Brain microvascular endothelial cell (primary cell): ENCODE measurements at regions not wholly inside any gene's neighbourhood (a gene's known extent, or its start where the extent isn't known, plus 50 kb on each side); places are given as distances from the start of the nearest gene placed in this dataset.
A peak's percentile ranks its signal among the peaks of the same experiment; 100 is the strongest.

Experiments
- DNase-seq: peaks from one replicate; pipeline ENCODE4 v3.0.0-alpha.2; 2020
- H3K27ac ChIP-seq: fragments of 250-450 bp; sonication (Bioruptor Pico); 2 replicates; pipeline ENCODE4 v1.5.1; 2020; ENCODE audit warnings: mild to moderate bottlenecking, moderate library complexity
- H3K27me3 ChIP-seq: fragments of 250-450 bp; sonication (Bioruptor Pico); replicated peaks from 2 replicates; pipeline ENCODE4 v1.5.1; 2020; ENCODE audit warnings: mild to moderate bottlenecking
- H3K36me3 ChIP-seq: fragments of 250-450 bp; sonication (Bioruptor Pico); replicated peaks from 2 replicates; pipeline ENCODE4 v1.5.1; 2020; ENCODE audit warnings: mild to moderate bottlenecking
- H3K4me3 ChIP-seq: 2 replicates; pipeline ENCODE4 v1.5.1; 2011; ENCODE audit warnings: low read depth, mild to moderate bottlenecking, control low read depth, low read length, moderate library complexity
- CTCF ChIP-seq: IDR thresholded peaks from 2 replicates; pipeline ENCODE4 v1.5.1; 2011; ENCODE audit warnings: low read depth, mild to moderate bottlenecking, moderate library complexity, low read length, control low read depth, inconsistent platforms; ENCODE audit errors: missing control alignments
- in situ Hi-C: cut with HindIII; loops from 2 replicates; pipeline ENCODE4 v1.10.0; 2017; ENCODE audit warnings: low sequenced_read_pairs, low pct_ligation_motif_present

GRCh38 chr21:41561701-41562100 is 53.7 kb upstream of the TMPRSS2 start:
- no peak for DNase-seq
- Histone ChIP-seq H3K4me3 (no peak overlapping the region), H3K27ac (no peak overlapping the region), H3K36me3 (no peaks in the 10 kb centered on the region), H3K27me3 (no peaks in the 10 kb centered on the region)
- no peak for TF ChIP-seq CTCF
- in situ Hi-C loops: no loop called here

GRCh38 chr21:41560661-41561158 is 52.8 kb upstream of the TMPRSS2 start:
- Histone ChIP-seq H3K27me3 (no peaks in the 10 kb centered on the region), H3K4me3 (no peak overlapping the region), H3K27ac (no peak overlapping the region), H3K36me3 (no peaks in the 10 kb centered on the region)
- no peak for TF ChIP-seq CTCF
- in situ Hi-C loops: no loop called here
- DNase-seq: no peak

GRCh38 chr21:41559658-41560631 is 52.0 kb upstream of the TMPRSS2 start:
- no peaks in the 10 kb centered on the region for H3K36me3 ChIP-seq
- no peak overlapping the region for H3K4me3 ChIP-seq
- in situ Hi-C loops: no loop called here
- no peaks in the 10 kb centered on the region for H3K27me3 ChIP-seq
- H3K27ac ChIP-seq: no peak overlapping the region
- DNase-seq: peak; percentile 7
- TF ChIP-seq CTCF: no peak

GRCh38 chr21:41558842-41559241 is 50.9 kb upstream of the TMPRSS2 start:
- TF ChIP-seq CTCF: no peak
- no peak overlapping the region for H3K4me3 ChIP-seq
- no peak overlapping the region for H3K27ac ChIP-seq
- H3K27me3 ChIP-seq: no peaks in the 10 kb centered on the region
- no peaks in the 10 kb centered on the region for H3K36me3 ChIP-seq
- DNase-seq: no peak
- in situ Hi-C loops: no loop called here

GRCh38 chr21:41557884-41558283 is 49.9 kb upstream of the TMPRSS2 start:
- Histone ChIP-seq H3K4me3 (no peak overlapping the region), H3K27me3 (no peaks in the 10 kb centered on the region), H3K27ac (no peak overlapping the region), H3K36me3 (no peaks in the 10 kb centered on the region)
- TF ChIP-seq CTCF: no peak
- DNase-seq: no peak
- in situ Hi-C loops: no loop called here
